Testis (tissue), 2 donors: ENCODE measurements at regions not wholly inside any gene's neighbourhood (a gene's known extent, or its start where the extent isn't known, plus 50 kb on each side); places are given as distances from the start of the nearest gene placed in this dataset.

Source experiments
- CTCF ChIP-seq, 3 experiments: fragments of 450-650 bp in 2 of 3; fragments of 200-600 bp in 1 of 3; sonication (generic) in 1 of 3; IDR thresholded peaks; one replicate each; pipeline ENCODE4 v1.5.1; 2016 to 2019; ENCODE audit warnings: antibody characterized with exemption in 3 of 3, mild to moderate bottlenecking in 2 of 3, moderate library complexity in 1 of 3
- POLR2A ChIP-seq: fragments of 450-650 bp; IDR thresholded peaks from one replicate; pipeline ENCODE4 v1.6.1; 2017; ENCODE audit warnings: antibody characterized with exemption, mild to moderate bottlenecking, moderate library complexity

- TF ChIP-seq CTCF (IDR thresholded peaks at IDR 0.05) (no peak), POLR2A (no peak)
Observed at GRCh38 chr6:23678626-23679025, 447.4 kb upstream of the NRSN1 start.
